ENCODE measurements at regions not wholly inside any gene's neighbourhood (a gene's known extent, or its start where the extent isn't known, plus 50 kb on each side); places are given as distances from the start of the nearest gene placed in this dataset.
"Not testable (repeated sequence)": the region's sequence is repeated elsewhere in the genome, so short reads cannot be mapped to it uniquely, and the experiment has no call there.

- no peak for DNase-seq (ENCODE audit: low spot score)
These were observed 59.0 kb upstream of the ZNF532 start for GRCh38 chr18:58805467-58806187.

DNA sequence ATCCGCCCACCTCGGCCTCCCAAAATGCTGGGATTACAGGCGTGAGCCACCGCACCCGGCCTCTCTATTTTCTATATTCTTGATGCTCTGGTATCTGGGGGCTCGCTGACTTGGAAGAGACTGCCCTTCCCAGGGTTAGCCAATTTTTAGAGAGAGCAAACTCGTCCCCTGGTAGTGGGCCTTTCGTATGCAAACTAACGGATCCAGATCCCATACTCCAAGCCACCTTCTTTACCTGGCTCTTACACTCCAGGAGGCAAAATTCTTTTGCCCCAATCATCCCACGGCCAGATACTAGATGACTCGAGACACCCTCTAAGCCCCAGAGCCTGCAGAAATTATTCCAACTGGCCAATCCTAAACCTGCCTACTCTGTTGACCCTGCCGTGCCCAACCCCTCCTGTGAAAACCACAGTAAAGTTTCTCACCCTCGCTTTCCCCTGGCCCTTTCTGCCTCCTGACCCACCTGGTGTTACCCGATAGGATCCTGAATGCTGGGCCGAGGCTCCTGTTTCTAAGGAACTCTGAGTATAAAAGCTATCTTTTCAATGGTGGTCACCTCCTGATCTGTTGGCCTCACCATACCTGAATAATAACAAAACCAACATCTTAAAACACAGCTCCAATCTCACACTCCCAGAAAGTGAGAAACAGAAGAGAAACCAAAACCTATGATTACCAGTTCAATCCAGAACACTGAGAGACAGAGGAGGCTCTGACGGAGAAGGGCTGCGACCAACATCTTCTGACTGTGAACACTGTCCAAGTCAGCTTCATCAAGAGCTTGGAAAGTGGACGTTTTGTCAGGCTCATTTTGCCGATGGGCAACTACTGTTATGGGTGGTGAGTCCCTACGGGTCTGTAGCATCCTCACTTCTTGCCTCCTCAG is 57.6 kb upstream of the ZNF532 start:
- DNase-seq (ENCODE audit: low spot score), result no peak

- DNase-seq (ENCODE audit: low spot score), result no peak
These were observed 56.9 kb upstream of the ZNF532 start for GRCh38 chr18:58807766-58808165.

DNA sequence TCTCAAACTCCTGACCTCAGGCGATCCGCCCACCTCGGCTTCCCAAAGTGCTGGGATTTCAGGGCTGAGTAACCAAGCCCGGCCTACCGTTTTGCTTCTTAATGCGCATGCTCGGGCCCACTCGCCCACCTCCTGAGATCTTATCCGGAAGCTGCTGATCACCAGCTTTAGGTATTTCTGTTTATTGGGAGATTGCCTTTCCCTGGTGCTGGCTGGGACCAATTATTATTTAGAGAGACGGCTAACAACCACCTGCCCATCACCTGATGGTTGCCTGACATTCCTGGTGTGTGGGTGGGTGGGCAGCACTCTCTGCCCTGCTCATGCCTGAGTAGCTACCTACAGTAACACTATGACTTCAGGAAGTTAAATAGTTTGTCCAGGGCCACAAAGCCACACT is 56.3 kb upstream of the ZNF532 start:
- DNase-seq (ENCODE audit: low spot score), result no peak

GRCh38 chr18:58811859-58812258 is 52.8 kb upstream of the ZNF532 start:
- not testable (repeated sequence) for DNase-seq (ENCODE audit: low spot score)

- peak; percentile 49 for DNase-seq (ENCODE audit: low spot score)
These were observed 51.6 kb upstream of the ZNF532 start for GRCh38 chr18:58813105-58813504.

GRCh38 chr18:58813561-58814225 is 51.0 kb upstream of the ZNF532 start:
- peak; percentile 63 for DNase-seq (ENCODE audit: low spot score)

DNA sequence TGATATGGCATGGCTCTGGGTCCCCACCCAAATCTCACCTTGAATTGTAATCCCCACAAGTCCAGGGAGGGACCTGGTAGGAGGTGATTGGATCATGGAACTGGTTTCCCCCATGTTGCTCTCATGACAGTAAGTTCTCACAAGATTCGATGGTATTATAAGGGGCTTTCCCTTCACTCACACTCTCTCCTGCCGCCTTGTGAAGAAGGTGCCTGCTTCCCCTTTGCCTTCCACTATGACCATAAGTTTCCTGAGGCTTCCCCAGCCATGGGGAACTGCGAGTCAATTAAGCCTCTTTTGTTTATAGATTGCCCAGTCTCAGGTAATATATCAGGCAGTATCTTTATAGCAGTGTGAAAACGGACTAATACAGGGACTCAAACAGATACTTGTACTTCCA is 50.4 kb upstream of the ZNF532 start:
- no peak for DNase-seq (ENCODE audit: low spot score)

All from Ammon's horn (tissue), 1 donor.